Fibroblast of skin of left quadriceps (primary cell): ENCODE measurements at regions not wholly inside any gene's neighbourhood (a gene's known extent, or its start where the extent isn't known, plus 50 kb on each side); places are given as distances from the start of the nearest gene placed in this dataset.

ENCODE experiments used
- DNase-seq, 2 experiments: peaks; one replicate each; pipeline ENCODE4 v3.0.0-alpha.2; 2013; ENCODE audit warnings: low read depth in 2 of 2

DNA sequence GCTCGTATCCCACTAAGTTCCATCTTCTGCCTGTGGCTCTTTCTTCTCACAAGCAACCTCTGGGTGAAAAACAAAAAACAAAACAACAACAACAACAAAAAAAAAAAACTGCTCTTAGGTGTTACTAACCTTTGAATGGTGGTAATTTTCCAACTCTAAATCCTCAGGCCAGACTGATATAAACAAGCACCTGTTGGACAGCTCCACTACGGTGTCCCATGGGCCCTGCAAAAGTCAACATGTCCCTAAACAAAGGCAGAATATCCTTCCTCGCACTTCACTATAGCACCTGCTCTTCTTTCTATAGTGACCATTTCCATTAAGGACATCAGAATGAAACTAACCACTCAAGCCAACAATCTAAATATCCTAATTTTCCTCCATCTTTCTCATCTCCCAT is 54.6 kb upstream of the PARM1 start:
- DNase-seq = no peak

DNA sequence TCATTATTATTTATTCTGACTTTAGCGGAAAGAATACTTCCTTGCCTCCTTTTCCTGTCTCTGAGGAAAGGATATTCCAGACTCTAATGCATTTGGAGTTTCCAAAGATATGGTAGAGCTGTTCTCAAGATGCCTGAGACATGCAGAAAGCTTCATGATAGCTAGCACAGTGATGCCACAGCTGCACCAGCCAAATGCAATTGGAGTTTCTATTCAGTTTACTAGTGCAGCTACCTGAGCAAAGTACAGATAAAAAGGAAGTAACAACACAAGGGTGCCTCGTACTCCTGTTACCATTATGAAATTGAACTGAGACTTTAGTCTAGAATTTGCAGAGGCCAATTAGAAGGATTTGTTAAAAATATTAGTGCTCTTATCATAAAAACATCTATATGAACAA is 57.5 kb upstream of the PARM1 start:
- no peak for DNase-seq

DNA sequence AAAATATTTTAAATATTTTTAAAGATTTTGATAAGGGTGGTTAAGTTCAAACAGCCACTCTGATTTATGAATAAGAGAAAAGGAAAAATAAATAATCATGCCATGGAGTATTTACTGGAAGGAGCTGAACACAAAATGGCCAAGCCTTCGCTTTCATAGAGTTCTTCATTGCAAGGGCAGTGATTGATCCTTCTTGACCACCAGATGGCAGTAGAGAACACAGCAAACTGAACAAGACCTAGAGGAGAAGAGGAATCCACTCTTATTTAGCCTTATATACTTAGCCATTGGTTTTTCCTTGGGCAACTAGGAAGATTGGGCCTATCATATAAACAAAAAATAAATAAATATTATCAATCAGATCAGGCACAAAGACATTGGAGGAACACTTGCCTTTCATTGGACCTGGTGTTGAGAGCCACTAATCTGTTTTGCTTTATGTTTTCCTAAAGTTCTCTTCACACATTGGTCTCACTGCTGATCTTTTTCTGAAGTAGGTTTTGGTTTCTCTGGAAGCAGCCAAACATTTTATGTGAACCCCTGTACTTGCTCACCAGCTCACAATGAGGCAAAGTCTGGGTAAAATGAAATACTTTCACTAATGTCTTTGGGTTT is 58.1 kb upstream of the PARM1 start:
- DNase-seq = peak; percentile 43 to 50

DNA sequence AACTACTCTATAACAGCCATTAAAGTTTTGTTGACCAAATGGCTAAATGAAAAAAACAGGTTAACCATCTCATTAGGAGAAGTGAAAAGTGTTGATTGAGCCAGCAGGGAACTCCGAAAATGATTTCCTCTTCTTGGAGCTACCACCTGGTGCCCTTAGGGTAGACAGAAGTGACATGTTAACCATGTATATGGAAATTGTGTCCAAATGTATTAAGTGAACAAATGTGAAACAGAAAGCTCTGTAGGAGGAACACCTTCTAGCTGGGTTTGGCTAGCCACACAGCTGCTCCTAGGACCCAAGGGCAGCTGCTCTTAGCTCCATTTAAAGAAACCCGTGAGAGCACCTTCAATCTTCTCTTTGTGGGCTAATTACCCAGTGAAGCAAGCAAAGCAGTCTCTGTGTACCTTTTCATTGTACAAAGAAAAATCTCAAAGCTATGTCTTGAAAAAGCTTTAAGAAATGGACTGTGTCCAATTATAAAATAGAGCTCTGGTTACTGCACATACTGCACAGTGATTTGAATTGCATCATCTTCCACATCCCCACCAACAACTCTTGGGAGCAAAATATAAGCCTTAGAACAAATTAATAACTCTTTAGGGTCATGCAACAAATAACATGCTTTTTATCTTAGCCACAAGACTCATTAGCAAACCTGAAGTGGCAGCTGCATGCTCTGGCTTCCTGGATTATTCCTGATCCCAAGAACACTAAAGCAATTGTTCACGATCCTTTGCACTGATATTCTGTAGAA is 59.2 kb upstream of the PARM1 start:
- DNase-seq = no peak

DNA sequence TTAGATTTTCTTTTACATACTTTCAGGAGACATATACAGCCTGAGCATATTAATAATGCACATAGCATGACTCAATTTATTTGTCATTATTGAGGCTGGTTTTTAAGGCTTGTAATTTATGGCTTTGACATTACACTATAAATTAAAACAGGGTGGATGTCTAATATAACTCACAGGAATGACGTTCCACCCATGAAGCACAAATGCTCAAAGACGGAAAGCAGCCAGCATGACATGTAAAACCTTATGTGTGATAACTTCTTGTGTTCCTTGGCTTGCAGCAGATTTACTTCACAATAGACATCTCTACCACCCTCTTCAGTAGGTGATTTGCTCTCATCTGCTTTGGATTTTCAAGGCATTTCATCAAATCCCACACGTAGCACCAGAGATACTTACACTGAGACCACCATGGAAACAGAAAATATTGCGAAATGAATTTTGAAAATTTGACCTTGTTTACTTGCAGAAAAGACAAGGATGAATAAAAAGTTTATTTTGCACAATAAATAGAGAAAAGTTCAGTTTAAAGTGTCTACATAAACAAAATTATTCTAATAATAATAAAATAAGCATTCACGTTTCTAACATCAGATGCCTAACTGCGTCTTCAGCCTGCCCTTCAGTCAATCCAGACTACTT is 64.7 kb upstream of the BTC start:
- DNase-seq = peak in 1 of 2 experiments; percentile 11

DNA sequence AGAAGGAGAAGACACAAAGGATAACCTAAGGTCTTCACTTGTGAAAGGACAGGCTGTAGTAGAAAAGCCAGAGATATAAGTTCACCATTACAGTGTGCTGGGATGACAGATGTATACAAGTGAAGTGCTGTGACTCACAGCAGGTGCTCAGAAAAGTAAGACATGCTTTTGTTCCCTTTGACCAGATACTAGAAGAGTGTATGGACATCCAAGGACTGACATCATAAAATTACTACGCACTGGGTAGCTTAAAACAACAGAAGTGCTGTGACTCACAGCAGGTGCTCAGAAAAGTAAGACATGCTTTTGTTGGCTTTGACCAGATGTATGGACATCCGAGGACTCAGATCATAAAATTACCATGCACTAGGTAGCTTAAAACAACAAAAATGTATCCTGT is 61.6 kb upstream of the BTC start:
- DNase-seq = no peak

DNA sequence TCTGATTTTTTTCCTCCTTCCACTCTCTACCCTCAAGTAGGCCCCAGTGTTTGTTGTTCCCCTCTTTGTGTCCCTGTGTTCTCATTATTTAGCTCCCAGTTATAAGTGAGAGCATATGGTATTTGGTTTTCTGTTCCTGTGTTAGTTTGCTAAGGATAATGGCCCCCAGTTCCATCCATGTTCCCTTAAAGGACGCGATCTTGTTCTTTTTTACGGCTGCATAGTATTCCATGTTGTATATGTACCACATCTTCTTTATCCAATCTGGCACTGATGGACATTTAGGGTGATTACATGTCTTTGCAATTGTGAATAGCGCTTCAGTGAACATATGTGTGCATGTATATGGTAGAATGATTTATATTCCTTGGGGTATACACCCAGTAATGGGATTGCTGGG is 54.5 kb upstream of the BTC start:
- no peak for DNase-seq

DNA sequence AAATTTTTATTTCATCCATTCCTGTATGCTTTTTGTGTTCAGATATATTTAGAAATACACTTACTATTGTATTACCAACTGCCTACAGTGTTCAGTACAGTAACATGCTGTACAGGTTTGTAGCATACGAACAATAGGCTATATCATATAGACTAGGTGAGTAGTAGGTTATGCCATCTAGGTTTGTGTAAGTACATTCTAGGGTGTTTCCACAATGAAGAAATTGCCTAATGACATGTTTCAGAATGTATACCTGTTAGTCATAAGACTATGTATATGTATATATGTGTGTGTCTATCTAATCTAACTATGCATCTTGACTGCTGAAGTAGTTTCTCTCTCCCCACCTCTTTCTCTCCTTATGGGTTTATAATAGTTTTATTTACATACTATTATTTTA is 51.5 kb upstream of the BTC start:
- no peak for DNase-seq
